SK-N-SH (cell line): ENCODE measurements at regions not wholly inside any gene's neighbourhood (a gene's known extent, or its start where the extent isn't known, plus 50 kb on each side); places are given as distances from the start of the nearest gene placed in this dataset.

Experiments used
- CTCF ChIA-PET: fragments of 300-600, 350-600 bp; formaldehyde crosslinking; extraction: SDS; loops from one replicate; lab custom pipeline; 2021; lab: Yijun Ruan, JAX
- POLR2A ChIA-PET: fragments of 350-600 bp; sonication (Branson Sonifier 250); formaldehyde crosslinking; extraction: SDS; loops from one replicate; lab custom pipeline; 2020; ENCODE audit warnings: antibody characterized with exemption, inconsistent platforms; lab: Yijun Ruan, JAX
- DNase-seq: peaks from one replicate; pipeline ENCODE4 v3.0.0; 2012
- H2AFZ ChIP-seq: fragments of 200-600 bp; sonication (generic); 2 replicates; pipeline ENCODE4 v1.8.1; 2016; ENCODE audit warnings: antibody characterized with exemption, mild to moderate bottlenecking, low read depth
- H3F3A ChIP-seq: fragments of 200-600 bp; sonication (generic); replicated peaks from 2 replicates; pipeline ENCODE3; 2016; ENCODE audit warnings: antibody characterized with exemption, mild to moderate bottlenecking; ENCODE audit not compliant: insufficient read depth
- H3K27ac ChIP-seq, 2 experiments: fragments of 200-500 bp in 1 of 2; fragments of 200-600 bp in 1 of 2; sonication (Bioruptor generic) in 1 of 2; sonication (generic), shearing (Covaris generic) in 1 of 2; 2 replicates each; pipeline versions ENCODE4 v1.5.1 to v1.6.1; 2014 to 2016; ENCODE audit warnings: low read depth in 2 of 2, inconsistent platforms in 1 of 2, low read length in 1 of 2, mild to moderate bottlenecking in 1 of 2, mixed read lengths in 1 of 2
- H3K27me3 ChIP-seq: fragments of 200-600 bp; sonication (generic), shearing (Covaris generic); 2 replicates; pipeline ENCODE4 v1.6.1; 2016; ENCODE audit warnings: mixed run types; ENCODE audit not compliant: insufficient read depth
- H3K36me3 ChIP-seq, 2 experiments: fragments of 200-500 bp in 1 of 2; fragments of 200-600 bp in 1 of 2; sonication (Bioruptor generic) in 1 of 2; sonication (generic) in 1 of 2; replicated peaks in 1 of 2; 2 replicates each; pipeline versions ENCODE3 to v1.5.1; 2014 to 2016; ENCODE audit warnings: low read length in 1 of 2, mild to moderate bottlenecking in 1 of 2; ENCODE audit not compliant: insufficient read depth in 2 of 2, control insufficient read depth in 1 of 2
- H3K4me1 ChIP-seq, 2 experiments: fragments of 200-500 bp in 1 of 2; fragments of 200-600 bp in 1 of 2; sonication (Bioruptor generic) in 1 of 2; sonication (generic), shearing (Covaris generic) in 1 of 2; 2 replicates each; pipeline versions ENCODE4 v1.5.1 to v1.6.1; 2014 to 2016; ENCODE audit warnings: low read depth in 1 of 2, low read length in 1 of 2, mixed run types in 1 of 2; ENCODE audit not compliant: insufficient read depth in 2 of 2, control insufficient read depth in 1 of 2
- H3K4me2 ChIP-seq: fragments of 200-600 bp; sonication (generic), shearing (Covaris generic); 2 replicates; pipeline ENCODE4 v1.6.1; 2017; ENCODE audit warnings: mixed run types
- H3K4me3 ChIP-seq, 2 experiments: fragments of 200-500 bp in 1 of 2; fragments of 200-600 bp in 1 of 2; sonication (Bioruptor generic) in 1 of 2; sonication (generic), shearing (Covaris generic) in 1 of 2; 2 replicates each; pipeline versions ENCODE4 v1.5.1 to v1.8.1; 2014 to 2016; ENCODE audit warnings: low read depth in 2 of 2, inconsistent platforms in 1 of 2, low read length in 1 of 2, mild to moderate bottlenecking in 1 of 2, mixed read lengths in 1 of 2, moderate library complexity in 1 of 2
- H3K79me2 ChIP-seq: fragments of 200-600 bp; sonication (generic); 2 replicates; pipeline ENCODE4 v1.8.1; 2017; ENCODE audit warnings: mild to moderate bottlenecking; ENCODE audit not compliant: insufficient read depth
- H3K9ac ChIP-seq: fragments of 200-600 bp; sonication (generic); 2 replicates; pipeline ENCODE4 v1.6.1; 2017; ENCODE audit warnings: mixed run types
- H3K9me2 ChIP-seq: fragments of 200-600 bp; sonication (generic); 2 replicates; pipeline ENCODE4 v1.6.1; 2017; ENCODE audit warnings: mixed run types
- H3K9me3 ChIP-seq: fragments of 200-600 bp; sonication (generic); 2 replicates; pipeline ENCODE4 v1.6.1; 2017; ENCODE audit warnings: mixed run types, mild to moderate bottlenecking, moderate library complexity
- H4K20me1 ChIP-seq: fragments of 200-600 bp; sonication (generic); 2 replicates; pipeline ENCODE4 v1.6.1; 2017; ENCODE audit warnings: mild to moderate bottlenecking, mixed run types; ENCODE audit not compliant: insufficient read depth
- EP300 ChIP-seq, 2 experiments: IDR thresholded peaks; 2 replicates each; pipeline versions ENCODE4 v1.4.0 to v1.6.1; 2012; ENCODE audit warnings: borderline replicate concordance in 1 of 2, low read depth in 1 of 2, low read length in 1 of 2
- FOXJ3 ChIP-seq: sonication (generic); formaldehyde crosslinking; IDR thresholded peaks from 2 replicates; pipeline ENCODE4 v1.5.1; 2020; ENCODE audit warnings: mild to moderate bottlenecking, missing genetic modification reagents
- FOXM1 ChIP-seq: IDR thresholded peaks from 2 replicates; pipeline ENCODE4 v1.4.0; 2012; ENCODE audit warnings: low read depth, mild to moderate bottlenecking
- IRF3 ChIP-seq: fragments of 150-350 bp; IDR thresholded peaks from 2 replicates; pipeline ENCODE4 v1.6.1; 2016; ENCODE audit warnings: mild to moderate bottlenecking, low read depth, low read length
- MAX ChIP-seq: IDR thresholded peaks from 2 replicates; pipeline ENCODE4 v1.4.0; 2012; ENCODE audit warnings: low read depth
- MEF2A ChIP-seq: IDR thresholded peaks from 2 replicates; pipeline ENCODE4 v1.4.0; 2012; ENCODE audit warnings: low read depth, borderline replicate concordance
- MXI1 ChIP-seq: IDR thresholded peaks from 2 replicates; pipeline ENCODE4 v1.6.1; 2012; ENCODE audit warnings: mild to moderate bottlenecking, low read depth, low read length, improper control_type of control experiment
- NRF1 ChIP-seq: IDR thresholded peaks from 2 replicates; pipeline ENCODE4 v1.6.1; 2012; ENCODE audit warnings: low read depth, mild to moderate bottlenecking, low read length
- PBX3 ChIP-seq: IDR thresholded peaks from 2 replicates; pipeline ENCODE4; 2012
- RFX5 ChIP-seq: IDR thresholded peaks from 2 replicates; pipeline ENCODE4 v1.6.1; 2012; ENCODE audit warnings: mild to moderate bottlenecking, improper control_type of control experiment, low read length
- RXRA ChIP-seq: IDR thresholded peaks from 2 replicates; pipeline ENCODE4 v1.4.0; 2012; ENCODE audit warnings: low read depth, mild to moderate bottlenecking, borderline replicate concordance
- SMC3 ChIP-seq: IDR thresholded peaks from 2 replicates; pipeline ENCODE4 v1.6.1; 2012; ENCODE audit warnings: low read depth, low read length, improper control_type of control experiment
- TEAD4 ChIP-seq: IDR thresholded peaks from 2 replicates; pipeline ENCODE4 v1.4.0; 2012; ENCODE audit warnings: mild to moderate bottlenecking, borderline replicate concordance; ENCODE audit not compliant: insufficient read depth
- USF1 ChIP-seq: IDR thresholded peaks from 2 replicates; pipeline ENCODE4 v1.4.0; 2012; ENCODE audit warnings: low read depth, borderline replicate concordance
- YY1 ChIP-seq: IDR thresholded peaks from 2 replicates; pipeline ENCODE4 v1.4.0; 2012; ENCODE audit warnings: low read depth, mild to moderate bottlenecking
- ZBTB33 ChIP-seq: IDR thresholded peaks from 2 replicates; pipeline ENCODE4 v1.4.0; 2012; ENCODE audit warnings: low read depth, borderline replicate concordance
- WGBS: methylation state at CpG from one replicate; pipeline ENCODE4 v1.1.6; 2017; ENCODE audit warnings: low lambda C conversion rate; 5-methylcytosine and 5-hydroxymethylcytosine counted together

- ChIA-PET CTCF (no interaction called here), POLR2A (no interaction called here)
- TF ChIP-seq MEF2A = no peak
- no peaks in the 10 kb centered on the region for H3K79me2 ChIP-seq
- DNase-seq = no peak
- no peaks in the 10 kb centered on the region for H3K27me3 ChIP-seq
- H3K4me2 ChIP-seq = no peak overlapping the region
- H3K27ac ChIP-seq = no peak overlapping the region
- no peak overlapping the region for H3K9ac ChIP-seq
- H3K9me2 ChIP-seq = no peaks in the 10 kb centered on the region
- no peaks in the 10 kb centered on the region for H4K20me1 ChIP-seq
- no peaks in the 10 kb centered on the region for H3F3A ChIP-seq
- no peaks in the 10 kb centered on the region for H3K36me3 ChIP-seq
- no peak overlapping the region for H2AFZ ChIP-seq
- no peak overlapping the region for H3K4me3 ChIP-seq
- no peaks in the 10 kb centered on the region for H3K9me3 ChIP-seq
- no peaks in the 10 kb centered on the region for H3K4me1 ChIP-seq
- WGBS = 65% methylated on average over 4 of the region's 4 CpGs
Measured at GRCh38 chr4:138960175-138960710, 55.3 kb upstream of the NOCT start.

GRCh38 chr4:138959097-138959815 is 56.3 kb upstream of the NOCT start:
- H3K27ac ChIP-seq = no peak overlapping the region
- H3K27me3 ChIP-seq = no peaks in the 10 kb centered on the region
- no peaks in the 10 kb centered on the region for H4K20me1 ChIP-seq
- no peak overlapping the region for H2AFZ ChIP-seq
- no peaks in the 10 kb centered on the region for H3F3A ChIP-seq
- H3K9ac ChIP-seq = no peak overlapping the region
- no peak overlapping the region for H3K4me2 ChIP-seq
- ChIA-PET CTCF (no interaction called here), POLR2A (no interaction called here)
- no peaks in the 10 kb centered on the region for H3K36me3 ChIP-seq
- no peaks in the 10 kb centered on the region for H3K9me2 ChIP-seq
- no peaks in the 10 kb centered on the region for H3K79me2 ChIP-seq
- H3K9me3 ChIP-seq = no peaks in the 10 kb centered on the region
- no peaks in the 10 kb centered on the region; a peak in 1 of 4 replicates for H3K4me1 ChIP-seq
- WGBS = 74% methylated on average over 5 of the region's 5 CpGs
- no peak overlapping the region for H3K4me3 ChIP-seq
- TF ChIP-seq TEAD4 = no peak
- TF ChIP-seq PBX3 = no peak
- TF ChIP-seq FOXM1 = no peak
- TF ChIP-seq FOXJ3 (CRISPR knock-in tag) = no peak
- TF ChIP-seq SMC3 = no peak
- no peak for TF ChIP-seq MXI1
- no peak for TF ChIP-seq RXRA
- no peak for TF ChIP-seq USF1
- no peak for TF ChIP-seq NRF1
- TF ChIP-seq MAX = no peak
- no peak for TF ChIP-seq EP300 (IDR thresholded peaks at IDR 0.05; ENCODE audit: borderline replicate concordance in 1 of 2, low read depth in 1 of 2, low read length in 1 of 2)
- no peak for TF ChIP-seq IRF3
- TF ChIP-seq ZBTB33 = no peak
- TF ChIP-seq RFX5 = no peak
- no peak for TF ChIP-seq YY1
- TF ChIP-seq, all 33 proteins: peak for 0
- DNase-seq = no peak
